ENCODE measurements at regions not wholly inside any gene's neighbourhood (a gene's known extent, or its start where the extent isn't known, plus 50 kb on each side); places are given as distances from the start of the nearest gene placed in this dataset.

DNA sequence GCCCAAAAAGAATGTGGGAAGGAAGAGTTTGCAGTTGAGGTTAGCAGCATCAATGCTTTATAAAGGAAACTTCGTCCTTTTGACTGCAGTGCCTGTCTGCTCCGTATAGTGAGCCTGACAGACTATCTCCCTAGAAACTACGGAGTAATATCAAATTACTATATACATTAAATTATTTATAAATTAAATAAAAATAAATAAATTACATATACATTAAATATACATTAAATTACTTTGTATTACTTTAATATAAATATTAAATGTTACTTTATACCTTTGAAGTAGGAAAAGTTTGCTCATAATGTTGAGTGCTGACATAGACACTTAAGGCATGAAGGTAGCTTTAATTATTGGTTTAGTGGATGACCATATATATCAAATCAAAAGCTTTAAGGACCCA lies 165.2 kb downstream of the IL15 start:
- no peaks in the 10 kb centered on the region for H3K27me3 ChIP-seq (ENCODE audit: control insufficient read depth in 2 of 2, insufficient read depth in 2 of 2, low read length in 2 of 2)
- no peak overlapping the region for H3K4me3 ChIP-seq
- no peaks in the 10 kb centered on the region for H3K9me3 ChIP-seq (replicated peaks; ENCODE audit: control insufficient read depth, insufficient read depth, low read depth, low read length)
- no peak for DNase-seq (ENCODE audit: extremely low read depth in 1 of 4, low spot score in 3 of 4)
- H3K4me2 ChIP-seq (ENCODE audit: insufficient read depth, low read length), result no peak overlapping the region
- no peaks in the 10 kb centered on the region for H3K4me1 ChIP-seq (replicated peaks in 1 of 2; ENCODE audit: control insufficient read depth in 2 of 2, insufficient read depth in 2 of 2, low read length in 2 of 2)
- no peak overlapping the region for H3K9ac ChIP-seq (ENCODE audit: insufficient read depth in 1 of 2, low read depth in 2 of 2, low read length in 2 of 2)
- no TSS peak for BruUV-seq (replicated peaks)
- TF ChIP-seq KDM1A (IDR thresholded peaks at IDR 0.05) (no peak), TBP (optimal IDR thresholded peaks at IDR 0.05; ENCODE audit: low read depth, low read length) (no peak), ZNF436 (CRISPR knock-in tag; IDR thresholded peaks at IDR 0.05) (no peak), RCOR1 (IDR thresholded peaks at IDR 0.05; ENCODE audit: borderline replicate concordance in 1 of 2, low read depth in 2 of 2, low read length in 2 of 2) (no peak)
- TF ChIP-seq, protein P1, sequence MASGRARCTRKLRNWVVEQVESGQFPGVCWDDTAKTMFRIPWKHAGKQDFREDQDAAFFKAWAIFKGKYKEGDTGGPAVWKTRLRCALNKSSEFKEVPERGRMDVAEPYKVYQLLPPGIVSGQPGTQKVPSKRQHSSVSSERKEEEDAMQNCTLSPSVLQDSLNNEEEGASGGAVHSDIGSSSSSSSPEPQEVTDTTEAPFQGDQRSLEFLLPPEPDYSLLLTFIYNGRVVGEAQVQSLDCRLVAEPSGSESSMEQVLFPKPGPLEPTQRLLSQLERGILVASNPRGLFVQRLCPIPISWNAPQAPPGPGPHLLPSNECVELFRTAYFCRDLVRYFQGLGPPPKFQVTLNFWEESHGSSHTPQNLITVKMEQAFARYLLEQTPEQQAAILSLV (tag; IDR thresholded peaks at IDR 0.05), result no peak
- TF ChIP-seq, protein P2, sequence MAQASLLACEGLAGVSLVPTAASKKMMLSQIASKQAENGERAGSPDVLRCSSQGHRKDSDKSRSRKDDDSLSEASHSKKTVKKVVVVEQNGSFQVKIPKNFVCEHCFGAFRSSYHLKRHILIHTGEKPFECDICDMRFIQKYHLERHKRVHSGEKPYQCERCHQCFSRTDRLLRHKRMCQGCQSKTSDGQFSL (CRISPR knock-in tag; IDR thresholded peaks at IDR 0.05), result no peak
- TF ChIP-seq, protein P2 (tag; IDR thresholded peaks at IDR 0.05), result no peak
- 9% methylated on average over 3 of the region's 3 CpGs for WGBS (ENCODE audit: insufficient coverage, low coverage, missing lambda C conversion rate)
- intact Hi-C loops (cut with micrococcal nuclease) (no loop called here), in situ Hi-C loops (cut with MboI) (no loop called here)
- POLR2A ChIA-PET, result no interaction called here
- no peak for FAIRE-seq
- no peak overlapping the region for H3K27ac ChIP-seq (ENCODE audit: extremely low read depth, low read depth, low read length)
- no peaks in the 10 kb centered on the region for H3K9me1 ChIP-seq (ENCODE audit: control insufficient read depth, insufficient read depth, low read length)
- H2AFZ ChIP-seq (ENCODE audit: low read depth, low read length), result no peak overlapping the region
- H3K79me2 ChIP-seq (ENCODE audit: control insufficient read depth, insufficient read depth, low read length), result no peaks in the 10 kb centered on the region
- ATAC-seq, result no peak
- no peaks in the 10 kb centered on the region for H4K20me1 ChIP-seq (replicated peaks; ENCODE audit: control insufficient read depth, insufficient read depth, low read length)
- CTCF ChIA-PET (ENCODE audit: low intra/inter-chr PET ratio), result no interaction called here
- H3K36me3 ChIP-seq (ENCODE audit: control insufficient read depth, insufficient read depth, low read length), result no peaks in the 10 kb centered on the region

Measured in K562 (cell line).